SK-N-SH (cell line): ENCODE measurements at regions not wholly inside any gene's neighbourhood (a gene's known extent, or its start where the extent isn't known, plus 50 kb on each side); places are given as distances from the start of the nearest gene placed in this dataset.

Source experiments
- CTCF ChIA-PET: fragments of 300-600, 350-600 bp; formaldehyde crosslinking; extraction: SDS; loops from one replicate; lab custom pipeline; 2021; lab: Yijun Ruan, JAX
- POLR2A ChIA-PET: fragments of 350-600 bp; sonication (Branson Sonifier 250); formaldehyde crosslinking; extraction: SDS; loops from one replicate; lab custom pipeline; 2020; ENCODE audit warnings: antibody characterized with exemption, inconsistent platforms; lab: Yijun Ruan, JAX
- DNase-seq: peaks from one replicate; pipeline ENCODE4 v3.0.0; 2012
- H2AFZ ChIP-seq: fragments of 200-600 bp; sonication (generic); 2 replicates; pipeline ENCODE4 v1.8.1; 2016; ENCODE audit warnings: antibody characterized with exemption, mild to moderate bottlenecking, low read depth
- H3F3A ChIP-seq: fragments of 200-600 bp; sonication (generic); replicated peaks from 2 replicates; pipeline ENCODE3; 2016; ENCODE audit warnings: antibody characterized with exemption, mild to moderate bottlenecking; ENCODE audit not compliant: insufficient read depth
- H3K27ac ChIP-seq, 2 experiments: fragments of 200-500 bp in 1 of 2; fragments of 200-600 bp in 1 of 2; sonication (Bioruptor generic) in 1 of 2; sonication (generic), shearing (Covaris generic) in 1 of 2; 2 replicates each; pipeline versions ENCODE4 v1.5.1 to v1.6.1; 2014 to 2016; ENCODE audit warnings: low read depth in 2 of 2, inconsistent platforms in 1 of 2, low read length in 1 of 2, mild to moderate bottlenecking in 1 of 2, mixed read lengths in 1 of 2
- H3K27me3 ChIP-seq: fragments of 200-600 bp; sonication (generic), shearing (Covaris generic); 2 replicates; pipeline ENCODE4 v1.6.1; 2016; ENCODE audit warnings: mixed run types; ENCODE audit not compliant: insufficient read depth
- H3K36me3 ChIP-seq, 2 experiments: fragments of 200-500 bp in 1 of 2; fragments of 200-600 bp in 1 of 2; sonication (Bioruptor generic) in 1 of 2; sonication (generic) in 1 of 2; replicated peaks in 1 of 2; 2 replicates each; pipeline versions ENCODE3 to v1.5.1; 2014 to 2016; ENCODE audit warnings: low read length in 1 of 2, mild to moderate bottlenecking in 1 of 2; ENCODE audit not compliant: insufficient read depth in 2 of 2, control insufficient read depth in 1 of 2
- H3K4me1 ChIP-seq, 2 experiments: fragments of 200-500 bp in 1 of 2; fragments of 200-600 bp in 1 of 2; sonication (Bioruptor generic) in 1 of 2; sonication (generic), shearing (Covaris generic) in 1 of 2; 2 replicates each; pipeline versions ENCODE4 v1.5.1 to v1.6.1; 2014 to 2016; ENCODE audit warnings: low read depth in 1 of 2, low read length in 1 of 2, mixed run types in 1 of 2; ENCODE audit not compliant: insufficient read depth in 2 of 2, control insufficient read depth in 1 of 2
- H3K4me2 ChIP-seq: fragments of 200-600 bp; sonication (generic), shearing (Covaris generic); 2 replicates; pipeline ENCODE4 v1.6.1; 2017; ENCODE audit warnings: mixed run types
- H3K4me3 ChIP-seq, 2 experiments: fragments of 200-500 bp in 1 of 2; fragments of 200-600 bp in 1 of 2; sonication (Bioruptor generic) in 1 of 2; sonication (generic), shearing (Covaris generic) in 1 of 2; 2 replicates each; pipeline versions ENCODE4 v1.5.1 to v1.8.1; 2014 to 2016; ENCODE audit warnings: low read depth in 2 of 2, inconsistent platforms in 1 of 2, low read length in 1 of 2, mild to moderate bottlenecking in 1 of 2, mixed read lengths in 1 of 2, moderate library complexity in 1 of 2
- H3K79me2 ChIP-seq: fragments of 200-600 bp; sonication (generic); 2 replicates; pipeline ENCODE4 v1.8.1; 2017; ENCODE audit warnings: mild to moderate bottlenecking; ENCODE audit not compliant: insufficient read depth
- H3K9ac ChIP-seq: fragments of 200-600 bp; sonication (generic); 2 replicates; pipeline ENCODE4 v1.6.1; 2017; ENCODE audit warnings: mixed run types
- H3K9me2 ChIP-seq: fragments of 200-600 bp; sonication (generic); 2 replicates; pipeline ENCODE4 v1.6.1; 2017; ENCODE audit warnings: mixed run types
- H3K9me3 ChIP-seq: fragments of 200-600 bp; sonication (generic); 2 replicates; pipeline ENCODE4 v1.6.1; 2017; ENCODE audit warnings: mixed run types, mild to moderate bottlenecking, moderate library complexity
- H4K20me1 ChIP-seq: fragments of 200-600 bp; sonication (generic); 2 replicates; pipeline ENCODE4 v1.6.1; 2017; ENCODE audit warnings: mild to moderate bottlenecking, mixed run types; ENCODE audit not compliant: insufficient read depth
- IRF3 ChIP-seq: fragments of 150-350 bp; IDR thresholded peaks from 2 replicates; pipeline ENCODE4 v1.6.1; 2016; ENCODE audit warnings: mild to moderate bottlenecking, low read depth, low read length
- MAX ChIP-seq: IDR thresholded peaks from 2 replicates; pipeline ENCODE4 v1.4.0; 2012; ENCODE audit warnings: low read depth
- MXI1 ChIP-seq: IDR thresholded peaks from 2 replicates; pipeline ENCODE4 v1.6.1; 2012; ENCODE audit warnings: mild to moderate bottlenecking, low read depth, low read length, improper control_type of control experiment
- NRF1 ChIP-seq: IDR thresholded peaks from 2 replicates; pipeline ENCODE4 v1.6.1; 2012; ENCODE audit warnings: low read depth, mild to moderate bottlenecking, low read length
- POLR2AphosphoS5 ChIP-seq: IDR thresholded peaks from 2 replicates; pipeline ENCODE4 v1.6.1; 2012; ENCODE audit warnings: low read depth, low read length
- RAD21 ChIP-seq: IDR thresholded peaks from 2 replicates; pipeline ENCODE4 v1.6.1; 2012; ENCODE audit warnings: mild to moderate bottlenecking, low read length
- RXRA ChIP-seq: IDR thresholded peaks from 2 replicates; pipeline ENCODE4 v1.4.0; 2012; ENCODE audit warnings: low read depth, mild to moderate bottlenecking, borderline replicate concordance
- SIN3A ChIP-seq: IDR thresholded peaks from 2 replicates; pipeline ENCODE4 v1.6.1; 2012; ENCODE audit warnings: low read depth, mild to moderate bottlenecking, low read length, moderate library complexity, borderline replicate concordance
- SMC3 ChIP-seq: IDR thresholded peaks from 2 replicates; pipeline ENCODE4 v1.6.1; 2012; ENCODE audit warnings: low read depth, low read length, improper control_type of control experiment
- TAF1 ChIP-seq: IDR thresholded peaks from 2 replicates; pipeline ENCODE4 v1.6.1; 2012; ENCODE audit warnings: low read depth, mild to moderate bottlenecking, low read length, moderate library complexity, borderline replicate concordance
- TEAD4 ChIP-seq: IDR thresholded peaks from 2 replicates; pipeline ENCODE4 v1.4.0; 2012; ENCODE audit warnings: mild to moderate bottlenecking, borderline replicate concordance; ENCODE audit not compliant: insufficient read depth
- USF1 ChIP-seq: IDR thresholded peaks from 2 replicates; pipeline ENCODE4 v1.4.0; 2012; ENCODE audit warnings: low read depth, borderline replicate concordance
- USF2 ChIP-seq: fragments of 150-350 bp; IDR thresholded peaks from 2 replicates; pipeline ENCODE4 v1.6.1; 2017; ENCODE audit warnings: antibody characterized with exemption, low read length, low read depth, borderline replicate concordance
- YY1 ChIP-seq: IDR thresholded peaks from 2 replicates; pipeline ENCODE4 v1.4.0; 2012; ENCODE audit warnings: low read depth, mild to moderate bottlenecking
- WGBS: methylation state at CpG from one replicate; pipeline ENCODE4 v1.1.6; 2017; ENCODE audit warnings: low lambda C conversion rate; 5-methylcytosine and 5-hydroxymethylcytosine counted together
- TF ChIP-seq, protein P1 (sequence below): IDR thresholded peaks from 2 replicates; pipeline ENCODE4 v1.6.1; 2012; ENCODE audit warnings: mild to moderate bottlenecking, low read depth, low read length, moderate library complexity

GRCh38 chr1:4328402-4329071 lies 325.9 kb upstream of the AJAP1 start (continued):
- TF ChIP-seq, protein P1, sequence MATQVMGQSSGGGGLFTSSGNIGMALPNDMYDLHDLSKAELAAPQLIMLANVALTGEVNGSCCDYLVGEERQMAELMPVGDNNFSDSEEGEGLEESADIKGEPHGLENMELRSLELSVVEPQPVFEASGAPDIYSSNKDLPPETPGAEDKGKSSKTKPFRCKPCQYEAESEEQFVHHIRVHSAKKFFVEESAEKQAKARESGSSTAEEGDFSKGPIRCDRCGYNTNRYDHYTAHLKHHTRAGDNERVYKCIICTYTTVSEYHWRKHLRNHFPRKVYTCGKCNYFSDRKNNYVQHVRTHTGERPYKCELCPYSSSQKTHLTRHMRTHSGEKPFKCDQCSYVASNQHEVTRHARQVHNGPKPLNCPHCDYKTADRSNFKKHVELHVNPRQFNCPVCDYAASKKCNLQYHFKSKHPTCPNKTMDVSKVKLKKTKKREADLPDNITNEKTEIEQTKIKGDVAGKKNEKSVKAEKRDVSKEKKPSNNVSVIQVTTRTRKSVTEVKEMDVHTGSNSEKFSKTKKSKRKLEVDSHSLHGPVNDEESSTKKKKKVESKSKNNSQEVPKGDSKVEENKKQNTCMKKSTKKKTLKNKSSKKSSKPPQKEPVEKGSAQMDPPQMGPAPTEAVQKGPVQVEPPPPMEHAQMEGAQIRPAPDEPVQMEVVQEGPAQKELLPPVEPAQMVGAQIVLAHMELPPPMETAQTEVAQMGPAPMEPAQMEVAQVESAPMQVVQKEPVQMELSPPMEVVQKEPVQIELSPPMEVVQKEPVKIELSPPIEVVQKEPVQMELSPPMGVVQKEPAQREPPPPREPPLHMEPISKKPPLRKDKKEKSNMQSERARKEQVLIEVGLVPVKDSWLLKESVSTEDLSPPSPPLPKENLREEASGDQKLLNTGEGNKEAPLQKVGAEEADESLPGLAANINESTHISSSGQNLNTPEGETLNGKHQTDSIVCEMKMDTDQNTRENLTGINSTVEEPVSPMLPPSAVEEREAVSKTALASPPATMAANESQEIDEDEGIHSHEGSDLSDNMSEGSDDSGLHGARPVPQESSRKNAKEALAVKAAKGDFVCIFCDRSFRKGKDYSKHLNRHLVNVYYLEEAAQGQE, result no peak
- TF ChIP-seq NRF1 (no peak), SIN3A (no peak), YY1 (no peak), POLR2AphosphoS5 (no peak)

DNA sequence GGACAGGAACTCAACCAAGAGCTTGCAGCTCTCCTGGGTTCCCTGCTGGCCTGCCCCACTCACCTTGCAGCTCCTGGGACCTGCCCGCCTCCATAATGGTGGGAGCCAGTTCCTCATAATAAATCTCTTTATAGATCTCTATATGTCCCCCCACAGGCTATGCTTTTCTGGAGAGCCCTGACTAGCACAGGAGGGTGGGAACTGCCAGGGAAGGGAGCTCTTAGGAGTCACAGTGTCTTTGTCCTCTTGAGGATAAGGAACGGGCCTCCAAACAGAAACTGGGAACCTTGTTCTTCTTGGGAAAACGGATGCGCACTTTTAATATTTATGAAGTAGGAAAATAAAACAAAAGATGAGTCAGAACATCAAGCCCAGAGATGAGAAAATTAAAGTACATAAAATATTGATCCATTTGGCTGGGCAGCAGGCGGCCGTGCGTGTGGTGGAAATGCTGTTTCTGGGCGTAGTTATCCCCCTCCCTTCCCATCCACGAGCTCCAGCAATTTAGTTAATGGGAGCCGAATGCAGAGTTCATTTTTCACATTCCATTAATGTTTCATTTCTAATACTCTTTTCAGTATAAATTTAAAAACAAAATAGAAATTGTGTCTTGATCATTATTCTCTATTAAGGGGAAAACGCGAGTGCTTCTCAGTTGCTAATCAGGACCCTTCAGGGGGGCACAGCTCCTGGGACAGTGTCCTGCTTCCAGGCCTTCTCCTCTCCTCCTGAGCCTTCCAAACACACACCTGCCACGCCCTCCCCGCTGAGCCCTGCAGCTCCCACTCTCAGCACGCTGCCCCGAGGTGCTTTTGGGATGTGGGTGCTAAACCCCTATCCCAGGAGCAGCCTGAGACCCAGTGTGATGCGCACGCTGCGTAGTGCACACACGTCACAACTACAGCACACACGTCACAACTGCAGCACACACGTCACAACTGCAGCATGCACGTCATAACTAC lies 323.3 kb upstream of the AJAP1 start:
- no peaks in the 10 kb centered on the region for H3F3A ChIP-seq
- no peaks in the 10 kb centered on the region for H3K9me3 ChIP-seq
- no peaks in the 10 kb centered on the region for H3K36me3 ChIP-seq
- CTCF ChIA-PET, result no interaction called here
- no peaks in the 10 kb centered on the region for H3K27me3 ChIP-seq
- no peaks in the 10 kb centered on the region for H3K79me2 ChIP-seq
- H3K9me2 ChIP-seq, result no peaks in the 10 kb centered on the region
- no peak for DNase-seq
- WGBS, result 59% methylated on average over 18 of the region's 23 CpGs
- H3K4me2 ChIP-seq, result no peak overlapping the region
- H2AFZ ChIP-seq, result no peak overlapping the region
- H3K27ac ChIP-seq, result no peak overlapping the region
- POLR2A ChIA-PET, result no interaction called here
- TF ChIP-seq SMC3 (no peak), RAD21 (no peak), IRF3 (no peak), SIN3A (no peak), TEAD4 (no peak), TAF1 (no peak), MXI1 (no peak), POLR2AphosphoS5 (no peak), MAX (no peak), USF2 (no peak), RXRA (no peak), USF1 (no peak)
- H3K4me3 ChIP-seq, result no peak overlapping the region
- no peak overlapping the region for H3K9ac ChIP-seq
- H3K4me1 ChIP-seq, result no peaks in the 10 kb centered on the region
- no peaks in the 10 kb centered on the region for H4K20me1 ChIP-seq
